Activated naive CD4-positive, alpha-beta T cell treated with Interleukin-2 at 50 U/mL for 16 hours (primary cell): ENCODE measurements at regions not wholly inside any gene's neighbourhood (a gene's known extent, or its start where the extent isn't known, plus 50 kb on each side); places are given as distances from the start of the nearest gene placed in this dataset.
"Not testable (repeated sequence)": the region's sequence is repeated elsewhere in the genome, so short reads cannot be mapped to it uniquely, and the experiment has no call there.

Source experiments
- DNase-seq: peaks from one replicate; pipeline ENCODE4 v3.0.0-alpha.2; 2020

GRCh38 chr6:119418084-119418483 is 68.5 kb upstream of the MAN1A1 start:
- not testable (repeated sequence) for DNase-seq

- DNase-seq = no peak
Observed at GRCh38 chr6:119407156-119407555, 57.6 kb upstream of the MAN1A1 start.

GRCh38 chr6:119405114-119405513 is 55.6 kb upstream of the MAN1A1 start:
- DNase-seq = not testable (repeated sequence)
